Frontal cortex (tissue), 3 donors: ENCODE measurements at regions not wholly inside any gene's neighbourhood (a gene's known extent, or its start where the extent isn't known, plus 50 kb on each side); places are given as distances from the start of the nearest gene placed in this dataset.

Source experiments
- DNase-seq, 2 donors: peaks; one replicate each; pipeline ENCODE4 v3.0.0; 2012; ENCODE audit warnings: low spot score in 2 of 2
- FAIRE-seq: peaks from 2 replicates; lab custom pipeline; 2012; peaks lifted over from hg19 to GRCh38; lab: Jason Lieb, UNC
- donor health status: control.
- donor health status: control.
- donor health status: control.

DNA sequence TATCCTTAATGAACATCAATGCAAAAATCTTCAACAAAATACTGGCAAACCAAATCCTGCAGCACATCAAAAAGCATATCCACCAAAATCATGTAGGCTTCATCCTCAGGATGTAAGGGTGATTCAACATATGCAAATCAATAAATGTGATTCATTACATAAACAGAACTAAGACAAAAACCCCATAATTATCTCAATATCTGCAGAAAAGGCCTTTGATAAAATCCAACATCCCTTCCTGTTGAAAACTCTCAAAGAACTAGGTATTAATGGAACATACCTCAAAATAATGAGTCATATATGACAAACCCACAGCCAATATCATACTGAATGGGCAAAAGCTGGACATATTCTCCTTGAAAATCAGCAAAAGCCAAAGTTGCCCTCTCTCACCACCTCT, 54.6 kb upstream of the DEPDC1 start:
- DNase-seq (no peak), FAIRE-seq (no peak)

DNA sequence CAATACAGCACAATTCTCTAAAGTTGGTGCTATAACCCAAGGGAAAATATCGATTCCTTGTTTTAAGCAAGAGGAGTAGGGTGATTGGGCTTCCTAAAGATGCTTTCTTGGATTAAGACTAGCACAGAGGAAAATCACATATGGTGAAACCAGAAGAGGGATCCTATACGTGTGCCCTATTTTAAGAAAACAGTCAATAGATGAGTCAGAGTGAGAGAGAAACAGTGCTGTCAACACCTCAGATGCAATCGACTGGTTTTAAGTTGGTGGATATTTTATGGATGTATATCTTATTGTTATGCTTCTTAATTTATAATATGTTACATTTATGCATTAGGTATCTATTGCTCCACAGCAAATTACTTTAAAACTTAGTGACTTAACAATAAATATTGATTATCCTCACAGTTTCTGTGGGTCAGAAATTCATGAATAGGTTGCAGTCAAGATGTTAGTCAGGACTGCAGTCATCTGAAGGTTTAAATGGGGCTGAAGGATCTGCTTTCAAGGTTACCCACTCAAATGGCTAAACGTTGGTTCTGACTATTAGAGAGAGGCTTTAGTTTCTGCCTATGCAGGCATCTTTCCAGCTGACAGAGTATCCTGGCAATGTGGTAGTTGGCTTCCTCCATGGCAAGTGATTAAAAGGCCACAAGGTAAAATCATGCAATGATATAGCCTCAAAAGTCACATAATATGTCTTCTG, 61.6 kb upstream of the DEPDC1 start:
- DNase-seq, result no peak
- no peak for FAIRE-seq

DNA sequence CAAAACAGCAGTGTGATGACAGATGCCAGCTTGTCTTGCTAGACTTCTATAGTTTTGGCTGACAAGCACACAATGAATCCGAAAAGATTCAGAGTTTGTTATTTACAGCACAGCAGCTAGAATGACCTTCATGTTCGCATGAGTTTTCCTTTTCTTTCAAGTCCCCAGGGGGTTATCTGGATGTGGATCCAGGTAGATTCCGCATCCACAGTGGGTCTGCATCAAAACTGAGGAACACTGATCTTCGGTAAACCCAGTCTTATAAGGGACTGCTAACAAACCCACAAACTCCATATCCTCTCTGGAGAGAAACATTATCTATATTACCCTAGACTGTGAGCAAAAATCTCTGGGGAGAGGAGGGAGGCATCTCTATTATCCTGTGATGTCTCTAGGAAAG, 69.0 kb upstream of the DEPDC1 start:
- FAIRE-seq (no peak), DNase-seq (no peak)

DNA sequence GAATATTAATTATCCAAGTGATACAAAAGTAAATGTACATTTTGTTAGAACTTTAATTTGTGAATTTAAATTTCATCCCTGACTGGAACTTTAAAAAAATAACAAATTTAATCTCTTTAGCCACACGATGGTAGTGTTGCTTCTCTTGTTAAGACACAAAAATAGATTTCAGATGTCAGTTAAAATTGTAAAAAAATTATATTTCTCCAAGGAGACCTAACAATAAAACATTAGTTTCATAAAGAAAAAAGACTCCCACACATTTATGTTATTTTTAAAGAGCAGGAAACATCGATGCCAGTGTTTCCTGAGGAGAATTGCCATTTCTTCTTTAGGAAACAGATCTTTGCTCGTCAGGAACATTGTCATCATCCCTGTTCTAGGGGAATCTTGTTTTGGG, 74.0 kb upstream of the DEPDC1 start:
- DNase-seq (no peak), FAIRE-seq (peak; percentile 51)

DNA sequence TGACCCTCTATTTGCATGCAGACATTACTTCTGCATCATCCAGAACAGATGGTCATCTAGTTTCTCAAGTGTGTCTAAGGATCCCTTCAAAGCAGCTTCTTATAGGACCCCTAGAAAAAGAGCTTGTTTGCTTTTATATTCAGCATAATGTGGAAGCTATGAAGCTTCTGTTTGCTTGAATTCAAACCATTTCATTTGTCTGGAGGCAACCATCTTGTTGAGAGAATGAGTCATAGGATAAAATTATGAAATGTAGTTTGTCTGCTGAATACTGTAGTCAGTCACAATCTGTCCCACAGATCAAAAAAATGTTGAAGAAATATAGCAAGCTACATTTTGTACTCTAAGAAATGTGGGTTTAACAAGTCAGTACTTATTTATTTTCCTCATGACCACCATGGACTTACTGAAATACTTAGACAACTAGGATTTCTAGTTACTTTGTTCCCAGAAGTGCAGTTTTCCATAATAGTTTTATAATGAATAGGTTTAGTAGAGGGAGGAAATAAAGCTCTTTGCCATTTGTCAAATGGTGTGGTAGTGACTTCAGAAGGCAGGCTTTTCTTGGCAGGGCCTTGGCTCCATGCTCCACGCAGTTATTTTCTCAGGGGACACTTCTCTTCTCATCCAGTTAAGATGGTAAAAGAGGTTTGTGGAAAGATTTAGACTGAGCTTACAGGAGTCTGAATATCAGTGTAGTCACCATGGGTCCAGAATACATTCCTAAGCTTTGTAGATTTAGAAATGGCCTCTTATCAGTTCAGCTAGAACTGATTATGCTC, 74.8 kb upstream of the DEPDC1 start:
- no peak for FAIRE-seq
- no peak for DNase-seq

DNA sequence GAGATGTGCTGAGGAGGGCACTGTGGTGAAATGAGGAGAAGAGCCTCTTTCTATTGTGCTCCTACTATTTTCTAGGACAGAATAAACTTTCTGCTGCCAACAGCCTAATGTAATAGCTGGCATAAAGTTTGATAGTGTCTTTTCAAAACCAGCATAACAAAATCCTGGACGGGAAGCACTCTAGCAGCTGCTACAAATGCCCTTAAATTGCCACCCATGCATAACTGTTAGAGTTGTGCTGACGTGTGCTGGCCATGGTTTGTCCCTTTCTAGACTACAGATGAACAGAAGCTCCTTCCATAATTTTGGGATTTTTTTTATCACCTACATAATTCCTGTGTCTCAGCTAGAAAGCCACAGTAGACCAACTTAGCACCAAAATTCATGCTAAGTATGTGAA, 88.5 kb upstream of the DEPDC1 start:
- DNase-seq, result no peak

DNA sequence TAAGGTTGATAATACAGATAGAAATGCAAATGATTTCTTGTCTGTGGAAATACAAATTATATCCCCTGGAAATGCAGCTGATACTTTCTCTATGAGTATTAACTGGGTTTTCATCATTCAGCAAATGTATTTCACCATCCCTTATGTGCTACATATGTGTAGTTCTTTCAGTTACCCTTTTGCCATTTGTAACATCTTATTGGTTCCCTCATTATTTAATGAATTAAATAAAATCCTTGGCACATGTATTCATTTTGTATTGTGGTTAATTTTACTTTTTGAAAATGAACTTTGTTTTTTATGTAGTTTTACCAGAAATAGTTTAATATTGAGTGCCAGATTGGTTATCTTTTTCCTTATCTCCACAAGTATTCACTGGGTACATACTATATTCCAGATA, 89.9 kb upstream of the DEPDC1 start:
- DNase-seq, result no peak
- FAIRE-seq, result no peak

More for the DNA sequence above, 88.5 kb upstream of the DEPDC1 start:
- no peak for FAIRE-seq

DNA sequence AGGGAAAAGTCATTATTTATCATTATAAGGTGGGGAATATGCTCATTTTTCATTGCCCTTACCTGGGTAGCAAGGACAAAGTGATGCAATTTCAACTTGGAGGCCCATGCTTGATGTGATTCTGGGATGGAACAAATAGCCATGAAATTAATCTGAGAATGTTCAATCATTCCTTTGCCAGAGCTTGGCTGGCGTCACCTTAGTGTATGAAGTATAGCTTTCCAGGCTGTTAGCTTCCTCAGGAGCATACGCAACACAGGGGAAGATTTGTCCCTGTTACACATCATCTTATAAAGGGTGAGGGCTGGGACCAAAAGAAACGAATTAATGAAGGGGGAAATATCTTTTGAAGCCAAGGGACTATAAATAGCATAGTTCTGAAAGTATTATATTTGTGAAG, 91.4 kb upstream of the DEPDC1 start:
- no peak for DNase-seq
- FAIRE-seq, result no peak

DNA sequence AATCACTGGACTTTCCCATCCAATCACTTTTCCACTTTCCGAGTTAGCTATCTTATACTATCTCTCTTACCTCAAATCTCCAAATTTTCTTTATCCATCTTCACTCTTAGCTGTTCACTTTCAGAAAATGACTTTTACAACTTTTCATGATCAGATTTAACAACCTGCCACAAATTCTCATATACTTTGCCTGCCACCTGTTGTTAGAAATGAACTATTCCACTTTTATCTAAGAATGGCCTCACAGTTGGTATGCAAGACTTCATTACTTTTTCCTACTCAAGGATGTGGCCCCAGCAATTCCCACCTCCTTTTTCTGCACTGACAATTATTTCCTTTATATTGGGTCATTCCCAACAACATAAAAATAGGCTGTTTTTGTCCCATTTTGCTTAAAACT, 93.6 kb upstream of the DEPDC1 start:
- DNase-seq (no peak), FAIRE-seq (no peak)

DNA sequence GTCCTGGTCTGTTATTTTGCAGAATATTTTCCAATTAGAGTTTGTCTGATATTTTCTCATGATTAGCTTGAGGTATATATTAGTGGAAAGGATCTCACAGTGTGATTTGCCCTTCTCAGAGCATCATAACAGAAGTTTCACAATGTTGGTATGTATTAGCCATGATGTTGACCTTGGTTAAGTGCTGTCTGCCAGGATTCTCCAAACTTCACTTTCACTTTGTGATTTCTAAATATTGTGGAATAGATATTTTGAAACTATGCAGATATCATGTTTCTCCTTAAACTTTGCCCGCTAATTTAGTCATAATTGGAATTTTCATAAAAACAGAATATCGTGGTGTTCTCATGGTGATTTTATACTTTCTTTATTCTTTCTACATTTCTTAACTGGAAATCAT, 98.0 kb upstream of the DEPDC1 start:
- no peak for DNase-seq
- no peak for FAIRE-seq

DNA sequence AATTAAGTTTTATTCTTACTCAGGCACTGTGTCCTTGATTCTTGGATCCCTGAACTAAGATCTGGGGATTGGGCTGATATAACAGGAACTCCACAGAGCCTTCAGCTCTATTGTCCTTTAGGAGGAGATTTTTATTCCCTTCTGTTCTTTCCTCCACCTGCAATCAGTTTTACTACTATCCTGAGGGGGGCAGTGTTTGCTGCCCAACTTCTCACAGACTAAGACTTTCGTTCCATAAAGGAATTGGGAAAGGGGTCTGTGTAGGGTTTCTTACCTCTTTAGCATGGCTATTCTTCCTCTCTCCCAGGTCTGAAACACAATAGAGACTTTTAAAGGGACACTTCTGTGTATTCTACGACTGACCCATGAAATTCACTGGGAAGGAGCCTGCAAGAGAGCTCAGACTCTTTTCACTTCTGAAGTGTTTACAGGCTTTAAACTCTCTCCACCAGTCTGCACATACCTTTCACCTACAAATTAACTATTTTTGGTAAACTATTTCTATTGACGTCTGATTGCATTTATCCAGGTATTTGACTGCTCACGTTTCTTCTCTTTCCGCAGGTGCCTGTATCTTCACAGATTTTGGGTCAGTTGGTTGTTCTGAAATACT, 103.3 kb upstream of the DEPDC1 start:
- DNase-seq (no peak), FAIRE-seq (no peak)

DNA sequence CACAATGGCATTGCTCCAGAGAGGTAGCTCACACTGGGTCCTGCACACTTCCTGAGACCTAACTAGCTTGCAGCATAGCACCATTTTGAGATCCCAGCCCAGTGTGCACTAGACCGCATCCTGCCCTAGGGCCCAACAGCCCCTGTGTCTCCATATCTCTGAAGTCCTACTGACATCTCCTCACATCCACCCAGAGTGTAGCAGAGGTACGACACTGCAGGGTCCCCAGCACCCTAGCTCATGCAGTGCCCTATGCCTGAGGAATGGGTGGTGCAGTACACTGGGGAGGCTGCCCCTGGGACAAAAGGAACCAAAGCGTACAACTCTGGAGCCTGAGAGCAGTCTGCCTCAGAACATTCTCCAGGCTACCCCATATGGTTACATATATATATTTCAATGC, 111.4 kb upstream of the DEPDC1 start:
- FAIRE-seq (no peak), DNase-seq (no peak)

DNA sequence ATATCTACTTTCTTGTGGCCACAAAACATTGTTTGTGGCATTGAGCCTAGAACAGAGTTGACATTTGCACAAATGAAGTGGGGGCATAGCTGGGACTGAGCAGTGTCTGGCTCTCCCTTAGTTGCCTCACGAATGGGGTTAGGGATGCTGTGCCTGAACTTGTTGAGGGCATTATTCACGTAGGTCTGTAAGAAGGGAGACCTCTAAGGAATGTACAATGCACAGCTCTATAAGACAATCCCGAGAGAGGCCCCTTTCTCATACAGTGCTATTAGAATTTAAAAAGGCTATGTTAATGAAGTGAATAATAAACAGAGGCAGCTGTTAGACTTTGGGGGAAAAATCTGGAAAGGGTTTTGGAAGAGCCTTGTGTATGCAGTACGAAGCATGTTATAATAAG, 118.4 kb upstream of the DEPDC1 start:
- DNase-seq (no peak), FAIRE-seq (no peak)

DNA sequence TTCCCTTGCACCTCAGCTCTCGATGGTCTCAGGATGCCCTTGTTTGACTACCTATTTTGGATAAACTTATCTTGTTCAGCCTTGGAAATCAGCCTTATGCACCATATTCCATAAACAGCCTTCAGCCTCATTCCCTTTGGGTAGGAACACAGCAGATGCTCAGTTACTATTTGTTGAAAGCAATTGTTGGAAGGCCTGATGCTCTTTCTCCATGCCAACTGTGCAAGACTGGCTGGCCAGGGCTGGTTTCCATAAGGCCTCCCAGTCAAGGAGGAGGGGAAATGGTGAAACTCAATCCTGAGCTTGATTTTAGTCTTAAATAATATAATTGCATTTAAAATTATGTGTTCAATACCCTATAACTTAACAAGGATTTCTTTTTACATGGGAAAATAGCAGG, 121.1 kb upstream of the DEPDC1 start:
- FAIRE-seq, result no peak
- DNase-seq, result no peak

DNA sequence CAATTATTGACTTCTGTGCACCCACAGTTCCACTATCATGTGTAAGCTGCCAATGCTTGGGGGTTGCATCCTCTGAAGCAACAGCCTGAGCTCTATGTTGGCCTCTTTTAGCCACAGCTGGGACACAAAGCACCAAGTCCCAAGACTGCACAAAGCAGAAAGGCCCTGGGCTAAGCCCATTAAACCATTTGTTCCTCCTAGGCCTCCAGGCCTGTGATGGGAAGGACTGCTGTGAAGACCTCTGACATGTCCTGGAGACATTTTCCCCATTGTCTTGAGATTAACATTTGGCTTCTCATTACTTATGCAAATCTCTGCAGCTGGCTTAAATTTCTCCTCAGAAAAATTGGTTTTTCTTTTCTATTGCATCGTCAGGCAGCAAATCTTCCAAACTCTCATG, 123.7 kb upstream of the DEPDC1 start:
- no peak for DNase-seq
- FAIRE-seq, result no peak

DNA sequence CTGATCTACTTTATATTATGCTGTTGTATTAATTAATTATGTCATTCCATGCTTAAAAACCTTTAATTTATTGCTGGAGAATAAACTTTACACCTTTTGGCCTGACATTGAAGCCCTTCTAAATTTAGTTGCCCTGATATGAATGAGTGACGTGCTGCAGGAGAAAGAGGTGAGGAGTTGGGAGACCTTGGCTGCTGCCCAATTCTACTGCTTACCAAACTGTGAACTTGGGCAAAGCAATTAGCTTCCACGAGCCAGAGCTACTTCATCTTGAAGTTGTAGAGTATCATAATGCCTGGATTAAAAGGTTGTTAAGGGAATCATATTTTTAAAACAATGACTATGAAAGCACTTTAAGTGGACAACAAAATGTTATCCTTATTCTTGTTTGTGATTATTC, 126.8 kb upstream of the DEPDC1 start:
- FAIRE-seq, result no peak

DNA sequence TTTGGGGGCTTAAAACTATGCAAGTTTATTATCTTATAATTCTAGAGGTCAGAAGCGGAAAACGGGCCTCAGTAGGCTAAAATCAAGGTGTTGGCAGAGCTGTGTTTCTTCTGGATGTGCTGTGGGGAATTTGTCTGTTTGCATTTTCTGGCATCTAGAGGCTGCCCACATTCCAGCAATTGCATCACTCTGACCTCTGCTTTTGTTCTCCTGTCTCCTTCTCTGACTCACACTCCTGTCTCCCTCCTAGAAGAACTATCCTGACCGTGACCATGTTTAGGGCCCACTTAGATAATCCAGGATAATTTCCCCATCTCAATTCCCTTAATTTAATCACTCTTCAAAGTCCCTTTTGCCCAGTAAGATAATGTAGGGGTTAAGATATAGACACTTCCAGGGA, 127.4 kb upstream of the DEPDC1 start:
- DNase-seq, result no peak
- FAIRE-seq, result no peak

More for the DNA sequence above, 126.8 kb upstream of the DEPDC1 start:
- DNase-seq, result no peak

DNA sequence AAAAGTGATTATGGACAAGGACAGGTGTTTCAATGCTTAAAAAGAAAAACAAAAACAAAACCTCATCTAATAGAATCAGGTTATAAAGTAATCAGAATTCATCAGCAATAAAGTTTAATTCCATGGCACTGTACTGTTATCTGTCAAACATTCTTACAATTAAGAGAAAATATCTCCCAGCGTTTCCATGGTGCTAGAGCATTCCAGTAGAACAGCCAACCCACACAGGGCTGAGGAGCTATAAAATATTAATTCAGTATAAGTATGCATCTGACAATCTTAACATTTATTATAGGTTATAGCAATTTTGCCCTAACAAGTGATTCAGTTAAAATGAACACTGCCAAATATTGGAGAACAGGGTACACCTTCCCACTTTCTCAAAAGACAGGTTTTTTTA, 128.7 kb upstream of the DEPDC1 start:
- FAIRE-seq (no peak), DNase-seq (no peak)

DNA sequence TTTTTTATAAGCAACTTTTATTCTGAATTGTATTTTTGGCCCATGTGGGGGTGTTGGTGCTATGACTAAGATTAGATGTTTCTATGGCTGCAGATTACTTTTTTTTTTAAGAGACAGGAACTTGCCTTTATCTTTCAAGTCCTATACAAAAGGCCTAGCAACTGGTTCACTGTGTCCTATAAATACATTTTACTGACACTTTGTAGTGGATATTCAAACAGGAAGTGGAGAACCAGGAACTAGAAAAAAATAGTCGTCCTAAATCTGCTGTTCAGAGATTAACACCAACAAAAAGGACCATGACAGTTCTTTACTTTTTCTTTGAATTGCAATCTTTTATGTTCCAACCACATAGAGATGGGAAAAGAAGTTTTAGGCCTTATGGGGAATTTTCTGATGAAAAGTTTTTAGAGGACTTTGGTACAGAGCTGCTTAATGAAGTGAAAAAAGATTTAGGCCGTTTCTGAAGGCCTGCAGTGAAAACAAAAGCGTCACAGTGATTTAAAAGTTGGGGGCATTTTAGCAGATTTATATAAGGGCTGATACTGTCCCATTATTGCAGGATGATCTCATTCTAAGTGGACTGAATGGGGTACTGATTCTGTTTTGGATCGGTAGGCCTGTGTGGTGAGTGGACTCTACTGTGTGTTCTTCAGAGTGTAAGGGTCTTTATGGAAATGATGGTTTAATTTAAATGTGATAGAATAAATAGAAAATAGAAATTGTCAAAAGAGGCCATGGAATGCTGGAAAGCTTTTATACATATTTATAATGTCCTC, 136.4 kb upstream of the DEPDC1 start:
- no peak for DNase-seq
- FAIRE-seq, result no peak

DNA sequence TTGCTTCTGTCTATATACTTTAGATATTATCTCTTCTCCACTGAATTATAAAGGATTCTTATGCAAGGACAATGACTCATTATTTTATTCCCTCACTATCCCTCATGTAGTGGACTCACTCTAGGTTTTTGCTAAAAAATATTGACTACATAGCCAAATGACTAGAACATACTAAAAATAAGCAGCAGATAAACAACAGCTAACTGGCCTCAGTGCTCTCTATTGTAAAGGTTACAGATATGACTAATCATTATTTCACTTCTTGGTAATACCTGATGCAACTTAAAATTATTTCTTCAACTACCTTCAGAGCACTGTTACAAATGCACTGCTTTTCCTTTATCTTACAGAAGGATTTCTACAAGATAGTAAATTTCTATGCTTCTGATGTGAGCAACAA, 147.6 kb upstream of the DEPDC1 start:
- FAIRE-seq (no peak), DNase-seq (no peak)

DNA sequence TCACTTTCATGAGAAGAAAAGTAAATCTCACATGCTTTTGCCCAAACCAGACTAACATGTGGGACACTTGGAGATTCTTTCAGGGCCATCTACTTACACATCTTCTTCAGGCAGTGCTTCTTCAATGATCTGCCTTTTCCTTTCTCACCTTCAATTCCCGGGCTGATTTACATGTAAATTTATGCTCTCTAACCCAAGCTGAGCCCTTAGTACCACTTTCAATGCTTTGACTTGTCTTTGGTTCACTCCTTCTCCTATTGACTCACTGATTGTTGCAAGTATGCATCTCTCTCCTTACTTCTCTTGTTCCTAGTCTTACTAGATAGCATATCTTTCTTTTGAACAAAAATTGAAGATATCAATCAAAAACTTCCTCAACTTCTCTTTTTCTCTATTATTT, 154.2 kb upstream of the DEPDC1 start:
- DNase-seq (no peak), FAIRE-seq (no peak)
